Peyer's patch (tissue), 4 donors: ENCODE measurements at regions not wholly inside any gene's neighbourhood (a gene's known extent, or its start where the extent isn't known, plus 50 kb on each side); places are given as distances from the start of the nearest gene placed in this dataset.

ENCODE experiments used
- POLR2A ChIP-seq, 2 donors: fragments of 450-650 bp; IDR thresholded peaks; one replicate each; pipeline ENCODE4 v1.5.1; 2017; ENCODE audit warnings: antibody characterized with exemption in 2 of 2, mild to moderate bottlenecking in 2 of 2, moderate library complexity in 2 of 2
- TF ChIP-seq, protein P1 (sequence below), 6 experiments: fragments of 450-650 bp in 4 of 6; fragments of 200-600 bp in 2 of 6; sonication (generic) in 1 of 6; IDR thresholded peaks; one replicate each; pipeline ENCODE4 v1.5.1; 2017 to 2019; ENCODE audit warnings: antibody characterized with exemption in 6 of 6, mild to moderate bottlenecking in 3 of 6, moderate library complexity in 1 of 6

DNA sequence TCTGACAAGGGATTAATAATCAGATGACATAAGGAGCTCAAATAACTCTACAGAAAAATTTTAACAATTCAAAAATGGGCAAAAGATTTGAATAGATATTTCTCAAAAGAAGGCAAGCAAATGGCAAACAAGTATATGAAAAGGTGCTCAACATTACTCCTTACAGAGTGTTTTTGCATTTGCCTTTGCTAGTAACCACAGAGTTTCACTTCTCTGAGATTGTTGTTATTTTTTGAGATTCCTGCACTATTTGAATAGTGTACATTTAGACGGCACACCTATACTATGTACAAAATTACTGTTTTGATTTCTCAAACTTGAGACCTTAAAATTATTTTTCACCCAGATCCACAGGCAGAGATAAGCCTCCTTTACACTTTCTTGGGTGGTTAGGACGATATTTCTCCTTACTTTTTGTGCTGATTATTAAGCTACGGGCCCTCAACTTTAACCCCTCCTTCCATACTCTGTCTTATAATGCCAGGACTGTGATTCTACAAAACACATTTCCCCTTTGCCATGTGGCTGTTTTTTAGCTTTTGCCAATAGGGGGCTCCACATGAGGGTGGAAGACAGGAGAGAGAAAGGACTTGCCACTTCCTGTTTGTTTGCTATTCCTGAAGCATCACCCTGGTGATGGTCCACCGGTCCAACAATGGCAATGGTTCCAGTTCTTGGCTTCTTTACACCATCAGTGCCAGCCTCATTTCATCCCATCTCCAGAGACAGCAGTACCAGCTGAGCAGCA is 65.0 kb upstream of the DAP start:
- TF ChIP-seq, protein P1, sequence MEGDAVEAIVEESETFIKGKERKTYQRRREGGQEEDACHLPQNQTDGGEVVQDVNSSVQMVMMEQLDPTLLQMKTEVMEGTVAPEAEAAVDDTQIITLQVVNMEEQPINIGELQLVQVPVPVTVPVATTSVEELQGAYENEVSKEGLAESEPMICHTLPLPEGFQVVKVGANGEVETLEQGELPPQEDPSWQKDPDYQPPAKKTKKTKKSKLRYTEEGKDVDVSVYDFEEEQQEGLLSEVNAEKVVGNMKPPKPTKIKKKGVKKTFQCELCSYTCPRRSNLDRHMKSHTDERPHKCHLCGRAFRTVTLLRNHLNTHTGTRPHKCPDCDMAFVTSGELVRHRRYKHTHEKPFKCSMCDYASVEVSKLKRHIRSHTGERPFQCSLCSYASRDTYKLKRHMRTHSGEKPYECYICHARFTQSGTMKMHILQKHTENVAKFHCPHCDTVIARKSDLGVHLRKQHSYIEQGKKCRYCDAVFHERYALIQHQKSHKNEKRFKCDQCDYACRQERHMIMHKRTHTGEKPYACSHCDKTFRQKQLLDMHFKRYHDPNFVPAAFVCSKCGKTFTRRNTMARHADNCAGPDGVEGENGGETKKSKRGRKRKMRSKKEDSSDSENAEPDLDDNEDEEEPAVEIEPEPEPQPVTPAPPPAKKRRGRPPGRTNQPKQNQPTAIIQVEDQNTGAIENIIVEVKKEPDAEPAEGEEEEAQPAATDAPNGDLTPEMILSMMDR (IDR thresholded peaks at IDR 0.05) = no peak
- TF ChIP-seq POLR2A (IDR thresholded peaks at IDR 0.05) = no peak
